ENCODE measurements at regions not wholly inside any gene's neighbourhood (a gene's known extent, or its start where the extent isn't known, plus 50 kb on each side); places are given as distances from the start of the nearest gene placed in this dataset.

- no peak overlapping the region for H3K4me3 ChIP-seq (ENCODE audit: low read length)
- no peaks in the 10 kb centered on the region for H3K9me3 ChIP-seq (ENCODE audit: low read depth, low read length)
- no peaks in the 10 kb centered on the region for H3K27me3 ChIP-seq (ENCODE audit: insufficient read depth, low read length)
- H3K4me1 ChIP-seq (ENCODE audit: insufficient read depth, low read length) = no peaks in the 10 kb centered on the region
Observed at GRCh38 chr9:543478-543877, 298.0 kb upstream of the DMRT1 start.

GRCh38 chr9:545480-545879 lies 296.0 kb upstream of the DMRT1 start:
- Histone ChIP-seq H3K27me3 (ENCODE audit: insufficient read depth, low read length) (no peaks in the 10 kb centered on the region), H3K4me3 (ENCODE audit: low read length) (no peak overlapping the region), H3K4me1 (ENCODE audit: insufficient read depth, low read length) (no peaks in the 10 kb centered on the region), H3K9me3 (ENCODE audit: low read depth, low read length) (no peaks in the 10 kb centered on the region)

DNA sequence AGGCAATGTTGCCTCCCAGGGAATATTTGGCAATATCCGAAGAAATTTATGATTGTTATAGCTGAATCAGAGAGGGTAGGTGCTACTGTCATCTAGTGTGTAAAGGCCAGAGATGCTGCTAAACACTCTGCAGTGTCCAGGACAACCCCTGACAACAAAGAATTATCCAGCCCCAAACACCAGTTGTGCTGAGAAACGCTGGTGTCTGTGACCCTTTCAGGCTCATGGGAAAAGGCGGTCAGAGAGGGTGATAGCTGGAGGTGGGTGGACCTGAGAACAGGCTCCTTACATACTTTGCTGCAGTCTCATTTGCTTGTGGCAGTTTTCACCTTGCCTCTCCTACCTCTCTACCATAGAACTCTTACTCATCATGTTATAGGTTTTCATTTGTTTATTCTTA lies 295.3 kb upstream of the DMRT1 start:
- no peaks in the 10 kb centered on the region for H3K4me1 ChIP-seq (ENCODE audit: insufficient read depth, low read length)
- no peaks in the 10 kb centered on the region for H3K27me3 ChIP-seq (ENCODE audit: insufficient read depth, low read length)
- no peak overlapping the region for H3K4me3 ChIP-seq (ENCODE audit: low read length)

DNA sequence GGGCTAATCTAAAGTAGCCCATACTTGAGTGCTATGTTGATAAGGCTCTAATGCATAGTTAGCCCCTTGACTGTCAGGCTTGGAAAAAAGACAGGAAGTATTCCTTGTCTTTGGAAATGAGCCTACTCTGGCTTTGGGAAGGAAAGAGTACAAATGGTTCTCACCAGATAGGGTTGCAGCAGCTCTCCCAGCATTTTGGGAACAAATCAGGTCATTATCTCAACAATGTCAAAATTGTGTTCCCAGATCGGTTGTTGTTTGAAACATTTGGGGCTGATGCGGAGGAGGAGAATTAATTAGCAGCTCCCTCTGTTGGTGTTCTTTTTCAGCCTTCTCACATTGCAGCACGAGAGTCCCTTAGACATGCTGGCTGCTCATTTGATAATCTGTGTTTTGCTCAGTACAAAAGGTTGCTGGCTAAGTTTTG lies 294.7 kb upstream of the DMRT1 start:
- no peaks in the 10 kb centered on the region for H3K4me1 ChIP-seq (ENCODE audit: insufficient read depth, low read length)
- no peak overlapping the region for H3K4me3 ChIP-seq (ENCODE audit: low read length)
- no peaks in the 10 kb centered on the region for H3K27me3 ChIP-seq (ENCODE audit: insufficient read depth, low read length)
- no peaks in the 10 kb centered on the region for H3K9me3 ChIP-seq (ENCODE audit: low read depth, low read length)

More for the DNA sequence above, 295.3 kb upstream of the DMRT1 start:
- no peaks in the 10 kb centered on the region for H3K9me3 ChIP-seq (ENCODE audit: low read depth, low read length)

- H3K27me3 ChIP-seq (ENCODE audit: insufficient read depth, low read length) = no peaks in the 10 kb centered on the region
Observed at GRCh38 chr9:547314-547713, 294.2 kb upstream of the DMRT1 start.

DNA sequence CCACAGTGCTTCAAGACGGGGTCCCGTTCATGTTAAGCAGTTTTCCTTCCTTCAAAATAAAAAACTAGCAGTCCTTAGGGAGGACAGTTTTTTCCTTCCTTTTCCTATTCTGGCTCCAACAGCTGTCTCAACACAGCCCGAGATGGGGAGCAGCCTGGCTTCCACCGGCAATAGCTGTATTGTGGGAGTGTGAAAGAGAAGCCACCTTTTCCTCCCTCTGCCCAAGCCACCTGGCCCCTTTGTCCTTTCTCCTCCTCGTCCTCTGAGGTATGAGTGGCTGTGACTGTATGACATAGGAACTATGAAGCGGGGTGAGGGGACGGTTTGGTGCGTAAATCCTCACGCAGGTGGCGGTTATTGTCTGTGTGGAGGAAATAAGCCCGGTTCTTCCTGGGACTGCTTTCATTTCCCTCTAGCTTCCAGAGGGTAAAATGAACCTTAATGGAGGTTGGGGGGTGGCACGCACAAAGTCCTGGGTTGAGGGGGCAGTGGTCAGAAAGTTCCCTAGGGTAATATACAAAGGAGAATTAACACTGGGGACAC lies 292.0 kb upstream of the DMRT1 start:
- H3K9me3 ChIP-seq (ENCODE audit: low read depth, low read length) = no peaks in the 10 kb centered on the region
- peaks cover 3% of the 10 kb centered on the region for H3K27me3 ChIP-seq (ENCODE audit: insufficient read depth, low read length)

More at GRCh38 chr9:547314-547713, 294.2 kb upstream of the DMRT1 start:
- no peaks in the 10 kb centered on the region for H3K9me3 ChIP-seq (ENCODE audit: low read depth, low read length)
- H3K4me1 ChIP-seq (ENCODE audit: insufficient read depth, low read length) = no peaks in the 10 kb centered on the region
- no peak overlapping the region for H3K4me3 ChIP-seq (ENCODE audit: low read length)

DNA sequence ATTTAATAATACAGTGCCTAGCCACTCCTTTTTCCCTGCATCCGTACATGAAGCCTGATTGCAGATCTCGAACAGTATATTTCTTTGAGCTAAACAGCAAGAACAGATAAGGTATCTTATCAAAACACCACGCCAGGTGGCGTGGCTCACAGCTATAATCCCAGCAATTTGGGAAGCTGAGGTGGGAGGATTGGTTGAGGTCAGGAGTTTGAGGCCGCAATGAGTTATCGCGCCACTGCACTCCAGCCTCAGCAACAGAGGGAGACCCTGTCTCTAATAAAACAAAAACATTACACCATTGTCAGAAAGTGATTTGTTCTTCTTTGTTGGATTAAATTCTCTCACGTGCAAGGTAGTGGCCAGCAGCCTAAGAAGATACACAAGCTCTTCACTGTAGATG lies 291.2 kb upstream of the DMRT1 start:
- Histone ChIP-seq H3K9me3 (ENCODE audit: low read depth, low read length) (no peaks in the 10 kb centered on the region), H3K27me3 (ENCODE audit: insufficient read depth, low read length) (peaks cover 3% of the 10 kb centered on the region), H3K4me3 (ENCODE audit: low read length) (no peak overlapping the region)

More for the DNA sequence above, 292.0 kb upstream of the DMRT1 start:
- Histone ChIP-seq H3K4me3 (ENCODE audit: low read length) (no peak overlapping the region), H3K4me1 (ENCODE audit: insufficient read depth, low read length) (no peaks in the 10 kb centered on the region)

GRCh38 chr9:551986-552929 lies 289.2 kb upstream of the DMRT1 start:
- Histone ChIP-seq H3K4me3 (ENCODE audit: low read length) (no peak overlapping the region), H3K9me3 (ENCODE audit: low read depth, low read length) (no peaks in the 10 kb centered on the region), H3K27me3 (ENCODE audit: insufficient read depth, low read length) (peaks cover 3% of the 10 kb centered on the region)

More for the DNA sequence above, 291.2 kb upstream of the DMRT1 start:
- no peaks in the 10 kb centered on the region for H3K4me1 ChIP-seq (ENCODE audit: insufficient read depth, low read length)

GRCh38 chr9:555493-555892 lies 286.0 kb upstream of the DMRT1 start:
- Histone ChIP-seq H3K4me3 (ENCODE audit: low read length) (no peak overlapping the region), H3K27me3 (ENCODE audit: insufficient read depth, low read length) (peaks cover 3% of the 10 kb centered on the region), H3K4me1 (ENCODE audit: insufficient read depth, low read length) (no peaks in the 10 kb centered on the region), H3K9me3 (ENCODE audit: low read depth, low read length) (no peaks in the 10 kb centered on the region)

More at GRCh38 chr9:551986-552929, 289.2 kb upstream of the DMRT1 start:
- H3K4me1 ChIP-seq (ENCODE audit: insufficient read depth, low read length) = no peaks in the 10 kb centered on the region

- Histone ChIP-seq H3K9me3 (ENCODE audit: low read depth, low read length) (no peaks in the 10 kb centered on the region), H3K4me3 (ENCODE audit: low read length) (no peak overlapping the region), H3K27me3 (ENCODE audit: insufficient read depth, low read length) (peaks cover 3% of the 10 kb centered on the region), H3K4me1 (ENCODE audit: insufficient read depth, low read length) (no peaks in the 10 kb centered on the region)
Observed at GRCh38 chr9:556199-556598, 285.3 kb upstream of the DMRT1 start.

- Histone ChIP-seq H3K9me3 (ENCODE audit: low read depth, low read length) (no peaks in the 10 kb centered on the region), H3K4me3 (ENCODE audit: low read length) (no peak overlapping the region), H3K4me1 (ENCODE audit: insufficient read depth, low read length) (no peaks in the 10 kb centered on the region), H3K27me3 (ENCODE audit: insufficient read depth, low read length) (peaks cover 3% of the 10 kb centered on the region)
Observed at GRCh38 chr9:556675-557074, 284.8 kb upstream of the DMRT1 start.

DNA sequence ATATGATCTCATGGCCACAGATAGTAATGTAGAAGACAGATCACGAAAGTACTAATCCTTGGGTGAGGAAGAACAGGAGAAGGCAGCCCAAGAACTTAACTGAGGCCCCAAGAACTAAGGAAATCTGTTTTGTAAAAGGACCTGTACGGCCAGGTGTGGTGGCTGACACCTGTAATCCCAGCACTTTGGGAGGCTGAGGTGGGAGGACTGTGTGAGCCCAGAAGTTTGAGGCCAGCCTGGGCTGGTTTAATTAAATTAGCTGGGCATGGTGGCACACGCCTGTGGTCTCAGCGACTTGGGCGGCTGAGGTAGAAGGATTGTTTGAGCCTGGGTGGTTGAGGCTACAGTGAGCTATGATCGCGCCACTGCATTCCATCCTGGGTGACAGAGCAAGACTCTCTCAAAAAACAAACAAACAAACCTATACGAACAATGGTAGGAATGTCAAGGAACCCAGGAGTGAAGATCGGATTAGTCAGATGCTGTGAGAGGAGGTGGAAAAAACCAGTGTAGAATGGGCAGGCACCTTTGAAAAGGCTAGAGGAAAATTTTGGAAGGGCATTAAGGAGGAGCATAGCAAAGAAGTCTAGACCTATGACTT lies 283.8 kb upstream of the DMRT1 start:
- Histone ChIP-seq H3K4me1 (ENCODE audit: insufficient read depth, low read length) (no peaks in the 10 kb centered on the region), H3K9me3 (ENCODE audit: low read depth, low read length) (no peaks in the 10 kb centered on the region), H3K27me3 (ENCODE audit: insufficient read depth, low read length) (peaks cover 3% of the 10 kb centered on the region), H3K4me3 (ENCODE audit: low read length) (no peak overlapping the region)

- Histone ChIP-seq H3K4me1 (ENCODE audit: insufficient read depth, low read length) (no peaks in the 10 kb centered on the region), H3K4me3 (ENCODE audit: low read length) (no peak overlapping the region), H3K27me3 (ENCODE audit: insufficient read depth, low read length) (no peaks in the 10 kb centered on the region), H3K9me3 (ENCODE audit: low read depth, low read length) (no peaks in the 10 kb centered on the region)
Observed at GRCh38 chr9:561427-561826, 280.1 kb upstream of the DMRT1 start.

GRCh38 chr9:563200-563599 lies 278.3 kb upstream of the DMRT1 start:
- H3K4me1 ChIP-seq (ENCODE audit: insufficient read depth, low read length) = no peaks in the 10 kb centered on the region
- H3K4me3 ChIP-seq (ENCODE audit: low read length) = no peak overlapping the region
- no peaks in the 10 kb centered on the region for H3K9me3 ChIP-seq (ENCODE audit: low read depth, low read length)
- no peaks in the 10 kb centered on the region for H3K27me3 ChIP-seq (ENCODE audit: insufficient read depth, low read length)

DNA sequence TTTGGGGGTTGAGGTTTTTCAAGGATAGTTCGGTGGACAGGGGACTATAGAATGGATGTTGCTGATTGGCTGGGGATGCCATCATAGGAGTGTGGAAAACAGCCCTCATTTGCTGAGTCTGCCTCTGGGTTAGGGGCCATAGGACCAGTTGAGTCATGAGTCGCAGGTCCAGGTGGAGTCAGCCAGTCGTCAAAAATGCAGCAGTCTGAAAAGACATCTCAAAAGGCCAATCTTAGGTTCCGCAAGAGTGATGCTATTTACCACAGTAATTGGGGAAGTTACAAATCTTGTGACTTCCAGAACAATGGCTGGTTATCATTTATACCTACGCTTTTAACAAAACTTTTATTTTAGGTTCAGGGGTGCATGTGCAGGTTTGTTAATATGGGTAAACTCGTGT lies 276.0 kb upstream of the DMRT1 start:
- H3K27me3 ChIP-seq (ENCODE audit: insufficient read depth, low read length) = no peaks in the 10 kb centered on the region

More for the DNA sequence above, 276.0 kb upstream of the DMRT1 start:
- no peaks in the 10 kb centered on the region for H3K4me1 ChIP-seq (ENCODE audit: insufficient read depth, low read length)
- H3K4me3 ChIP-seq (ENCODE audit: low read length) = no peak overlapping the region
- no peaks in the 10 kb centered on the region for H3K9me3 ChIP-seq (ENCODE audit: low read depth, low read length)

Measured in mononuclear cell (primary cell).